ENCODE measurements at regions not wholly inside any gene's neighbourhood (a gene's known extent, or its start where the extent isn't known, plus 50 kb on each side); places are given as distances from the start of the nearest gene placed in this dataset.

GRCh38 chr4:133394971-133395627 is 246.0 kb downstream of the PCDH10 start:
- TF ChIP-seq ZNF274 (IDR thresholded peaks at IDR 0.05; ENCODE audit: low read depth, low read length) (no peak), SUZ12 (IDR thresholded peaks at IDR 0.05; ENCODE audit: extremely low read depth, insufficient read depth, insufficient read length) (no peak), YY1 (IDR thresholded peaks at IDR 0.05; ENCODE audit: insufficient read depth, insufficient read length) (no peak)
